HG02884 (cell line): ENCODE measurements at regions not wholly inside any gene's neighbourhood (a gene's known extent, or its start where the extent isn't known, plus 50 kb on each side); places are given as distances from the start of the nearest gene placed in this dataset.

ENCODE experiments used
- ATAC-seq: cut with Tn5 transposase; IDR thresholded peaks from one replicate; pipeline ENCODE4 v1.9.1; 2021; ENCODE audit warnings: mild to moderate bottlenecking, moderate library complexity; ENCODE audit not compliant: unreplicated experiment

DNA sequence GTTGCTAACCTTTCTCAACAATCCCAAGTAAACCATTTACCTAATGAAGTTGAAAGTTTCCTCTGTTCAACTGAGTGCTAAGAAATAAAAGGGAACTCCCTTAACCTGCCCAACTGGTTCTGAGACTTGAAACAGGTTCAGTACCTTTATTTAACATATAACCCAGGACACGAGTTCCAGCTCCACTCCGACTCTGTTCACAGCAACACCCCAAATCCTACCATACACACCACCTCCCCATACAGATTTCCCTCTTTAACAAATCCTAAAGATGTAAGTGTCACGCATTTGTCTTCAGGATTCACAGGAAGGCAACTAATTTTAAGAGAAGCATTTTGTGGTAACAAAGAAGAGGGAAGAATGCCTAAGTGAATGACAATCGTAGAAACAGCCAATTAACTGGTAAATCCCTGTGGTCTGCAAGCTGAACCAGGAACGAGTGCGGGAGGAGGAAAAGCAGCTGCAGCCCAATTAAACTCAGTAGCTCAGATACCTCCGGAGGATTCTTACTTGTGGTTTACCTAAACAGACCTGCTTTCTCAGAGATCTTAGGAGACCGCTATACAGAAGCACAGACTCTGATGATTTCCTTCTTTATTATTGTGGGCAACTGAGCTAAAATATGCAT is 134.5 kb upstream of the MAGI3 start:
- no peak for ATAC-seq

DNA sequence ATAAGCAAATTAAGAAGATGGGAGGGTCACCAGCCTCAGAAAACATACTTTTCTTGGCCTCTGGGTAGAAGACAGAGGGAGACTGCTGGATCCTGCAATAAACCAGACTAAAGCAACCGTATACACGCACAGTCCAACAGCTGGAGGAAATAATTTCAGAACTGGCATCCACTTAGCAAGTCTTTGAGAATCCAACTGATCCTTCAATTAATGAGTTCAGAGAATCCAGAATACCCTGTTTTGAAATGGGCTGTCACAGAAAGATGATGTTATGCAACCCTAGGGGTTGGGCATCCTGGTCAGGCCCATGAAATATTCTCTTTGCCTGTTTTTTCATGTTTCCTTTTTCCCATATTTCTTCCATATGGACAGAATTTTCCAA is 134.0 kb upstream of the MAGI3 start:
- no peak for ATAC-seq

DNA sequence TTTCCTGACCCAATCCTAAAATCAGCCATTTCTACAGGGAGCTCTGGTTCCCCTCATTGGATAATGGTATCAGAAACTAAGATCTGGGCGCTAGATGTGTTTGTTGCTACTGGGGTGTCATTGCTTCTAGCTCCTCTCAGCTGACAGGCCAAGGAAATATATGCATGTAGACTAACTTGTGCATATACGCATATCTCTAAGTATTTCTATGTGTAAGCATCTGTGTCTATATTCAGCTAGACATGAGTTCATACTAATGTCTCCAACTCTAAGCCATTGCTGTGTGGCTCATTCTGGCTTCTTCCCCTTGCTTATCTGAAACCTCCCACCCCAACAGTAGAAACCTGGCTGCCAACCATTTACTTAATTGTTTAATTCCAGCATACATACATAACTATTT is 130.3 kb upstream of the MAGI3 start:
- no peak for ATAC-seq

DNA sequence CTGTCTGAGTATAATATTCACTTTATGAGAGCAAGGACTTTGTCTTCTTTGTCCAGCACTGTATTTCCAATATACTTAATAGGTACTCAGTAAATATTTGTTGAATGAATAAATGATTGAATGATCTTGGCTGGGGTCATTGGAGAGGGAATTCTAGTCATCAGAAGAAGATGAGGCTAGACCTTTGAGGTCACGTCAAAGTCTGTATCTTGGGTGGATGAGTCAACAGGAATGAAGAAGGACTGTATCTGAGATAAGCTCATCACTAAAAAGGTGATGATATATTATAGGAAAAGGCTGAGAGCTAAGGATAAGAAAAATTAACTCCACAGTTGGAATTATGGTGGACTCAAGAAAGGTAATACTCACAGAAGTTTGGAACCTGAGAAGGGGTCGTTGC is 125.1 kb upstream of the MAGI3 start:
- ATAC-seq = no peak

DNA sequence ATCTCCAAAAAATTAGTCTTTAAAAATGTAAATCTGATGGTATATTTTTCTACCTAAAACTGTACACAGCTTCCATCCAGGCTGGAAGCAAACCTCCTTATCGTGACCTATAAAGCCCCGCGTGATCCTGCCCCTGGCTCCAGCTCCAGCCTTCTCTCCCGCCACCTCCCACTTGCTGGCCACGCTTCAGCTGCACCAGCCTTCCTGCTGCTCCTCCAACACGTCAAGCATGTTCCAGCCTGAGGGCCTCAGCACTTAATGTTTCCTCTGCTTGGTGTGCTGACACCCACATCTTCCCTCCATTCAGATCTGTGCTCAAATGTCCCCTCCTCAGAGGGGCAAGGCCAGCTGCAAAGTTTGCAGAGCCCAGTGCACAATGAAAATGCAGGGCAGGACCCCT is 123.5 kb upstream of the MAGI3 start:
- no peak for ATAC-seq

DNA sequence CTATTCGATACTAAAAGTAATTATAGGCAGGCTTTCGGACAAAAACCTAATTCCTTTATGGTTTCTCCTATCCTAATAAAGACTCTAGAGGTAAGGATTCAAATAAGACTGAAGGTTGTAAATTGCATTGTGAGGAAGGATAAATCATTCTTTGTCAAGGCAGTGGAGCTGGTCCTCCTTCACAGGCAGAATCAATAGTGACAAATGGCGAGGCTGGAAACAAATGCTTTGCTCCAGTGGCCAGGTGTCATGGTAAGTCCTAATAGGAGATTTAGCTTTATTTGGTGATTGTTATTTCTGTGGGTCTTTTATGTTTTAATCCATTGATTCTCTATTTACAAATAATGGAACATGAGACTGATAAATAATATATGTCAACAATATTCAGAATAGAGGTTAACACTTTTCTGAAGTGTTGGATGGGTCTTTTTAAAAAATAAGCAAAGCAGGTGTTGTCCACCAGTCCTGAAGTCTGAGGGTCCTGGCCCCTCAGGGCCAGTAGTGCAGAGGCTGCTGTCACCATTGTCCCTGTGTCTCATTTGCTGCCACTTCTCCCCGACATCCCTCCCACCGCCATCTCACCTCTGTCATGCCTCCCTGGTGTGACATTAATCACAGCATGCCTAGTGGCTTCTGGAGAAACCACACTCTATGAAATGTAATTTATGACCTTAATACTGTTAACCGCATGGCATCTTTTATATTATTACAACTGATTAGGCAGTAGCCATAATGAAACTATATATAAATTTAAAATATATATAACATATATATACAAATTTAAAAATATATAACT is 120.9 kb upstream of the MAGI3 start:
- ATAC-seq = no peak

DNA sequence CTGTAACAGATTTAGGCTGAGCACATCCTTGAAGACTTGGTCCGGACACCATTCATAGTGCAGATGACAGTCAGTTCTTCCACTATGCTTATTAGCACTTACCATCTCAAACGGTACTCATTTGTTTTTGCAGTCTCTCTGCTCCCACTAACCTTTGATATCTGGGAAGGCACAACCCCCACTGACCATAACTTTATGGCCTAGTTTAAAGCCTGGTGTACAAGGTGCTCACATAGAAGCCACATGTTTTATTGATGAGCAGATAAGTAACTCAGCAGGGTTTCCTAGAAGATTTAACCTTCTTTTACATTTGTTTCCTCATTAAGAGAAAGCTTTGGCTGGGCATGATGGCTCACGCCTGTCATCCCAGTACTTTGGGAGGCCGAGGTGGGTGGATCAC is 119.3 kb upstream of the MAGI3 start:
- ATAC-seq = no peak

DNA sequence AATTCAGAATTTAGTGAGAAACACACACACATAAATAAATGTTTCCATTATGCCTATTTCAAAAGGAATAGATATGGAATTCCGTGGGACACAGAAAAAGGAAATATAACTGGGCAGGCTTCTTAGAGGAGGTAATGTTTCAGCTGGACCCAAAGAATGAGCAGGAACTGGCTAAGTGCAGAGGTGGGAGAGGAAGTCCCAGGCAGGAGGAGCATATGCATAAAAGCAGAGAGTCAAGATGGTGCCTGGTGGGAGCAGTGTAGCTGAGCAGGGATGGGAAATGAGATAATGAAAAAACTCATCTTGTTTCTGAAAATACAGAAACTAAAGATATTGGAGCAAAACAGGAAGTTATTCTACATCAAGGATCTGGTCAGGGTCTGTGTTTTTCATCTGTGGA is 115.2 kb upstream of the MAGI3 start:
- no peak for ATAC-seq

DNA sequence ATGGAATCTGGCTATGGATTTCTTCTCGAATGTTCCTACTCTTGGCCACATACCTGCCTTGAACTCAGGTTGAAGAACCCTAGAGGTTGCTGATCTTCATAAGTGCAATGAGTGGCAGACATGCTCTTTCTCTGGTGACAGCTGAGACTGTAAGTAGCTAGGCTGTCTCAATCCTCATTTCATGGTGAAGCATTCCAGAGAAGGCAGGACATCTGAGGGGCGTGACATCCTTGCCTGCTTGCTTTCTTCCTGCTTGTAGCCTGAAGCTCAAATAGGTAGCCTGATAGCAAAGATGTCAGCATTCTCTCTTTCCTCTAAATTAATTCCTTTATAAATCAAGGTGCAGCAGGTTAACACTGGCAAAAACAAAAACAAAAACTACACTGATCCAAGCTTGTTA is 114.6 kb upstream of the MAGI3 start:
- no peak for ATAC-seq

DNA sequence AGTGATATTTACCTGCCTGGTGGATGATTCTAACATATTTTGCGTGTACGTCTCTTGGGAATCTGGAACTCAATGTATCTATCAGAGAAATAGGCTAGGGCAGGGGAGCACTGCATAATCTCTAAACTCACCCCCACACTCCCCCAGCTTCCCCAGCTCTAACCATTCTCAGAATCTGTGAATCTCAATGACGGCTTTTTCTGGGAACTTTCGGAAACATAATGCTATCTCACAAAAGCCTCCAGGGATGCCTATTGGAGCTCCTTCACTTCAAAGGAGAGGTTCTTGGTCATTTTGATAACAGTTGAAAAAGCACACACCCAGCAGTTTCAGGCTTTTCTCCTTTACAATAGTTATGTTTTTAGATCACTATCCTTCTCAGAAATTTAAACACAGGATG is 113.8 kb upstream of the MAGI3 start:
- ATAC-seq = no peak

DNA sequence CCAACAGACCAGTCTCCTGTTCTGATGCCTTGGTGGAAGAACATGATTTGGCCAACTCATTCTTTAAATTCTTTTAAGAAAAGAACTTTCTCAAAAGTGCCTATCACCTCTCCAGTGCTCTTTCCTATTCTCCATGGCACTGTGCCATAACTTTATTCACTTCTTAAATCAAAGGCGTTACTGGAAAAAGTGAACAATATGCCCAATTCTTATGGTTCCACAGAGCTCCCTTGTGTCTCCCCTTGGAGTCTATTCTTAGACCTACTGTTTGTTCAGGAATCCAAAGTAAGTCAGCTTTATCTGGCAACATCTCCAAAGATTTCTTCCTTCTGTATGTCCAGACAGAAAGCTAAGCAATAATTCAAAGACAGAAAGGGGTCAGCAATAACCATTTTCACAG is 111.9 kb upstream of the MAGI3 start:
- ATAC-seq = no peak

DNA sequence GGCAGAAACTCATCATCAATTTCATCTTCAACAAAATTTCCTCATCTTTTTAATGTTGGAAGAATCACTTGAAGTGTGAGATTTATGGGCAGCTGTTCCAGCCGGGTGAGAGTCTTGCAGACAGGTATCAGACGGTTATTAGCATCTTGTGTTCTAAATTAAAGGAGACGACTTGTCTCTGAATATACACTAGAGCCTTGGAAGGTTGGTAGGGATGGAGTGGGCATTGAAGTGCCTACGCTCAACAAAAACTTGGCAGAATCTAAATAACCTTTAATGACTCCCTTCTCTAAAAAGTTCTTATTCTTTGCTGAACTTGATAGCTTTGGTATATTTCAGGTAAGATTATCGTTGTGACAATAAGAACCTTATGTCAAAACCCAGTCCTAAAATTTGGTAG is 111.5 kb upstream of the MAGI3 start:
- ATAC-seq = no peak

DNA sequence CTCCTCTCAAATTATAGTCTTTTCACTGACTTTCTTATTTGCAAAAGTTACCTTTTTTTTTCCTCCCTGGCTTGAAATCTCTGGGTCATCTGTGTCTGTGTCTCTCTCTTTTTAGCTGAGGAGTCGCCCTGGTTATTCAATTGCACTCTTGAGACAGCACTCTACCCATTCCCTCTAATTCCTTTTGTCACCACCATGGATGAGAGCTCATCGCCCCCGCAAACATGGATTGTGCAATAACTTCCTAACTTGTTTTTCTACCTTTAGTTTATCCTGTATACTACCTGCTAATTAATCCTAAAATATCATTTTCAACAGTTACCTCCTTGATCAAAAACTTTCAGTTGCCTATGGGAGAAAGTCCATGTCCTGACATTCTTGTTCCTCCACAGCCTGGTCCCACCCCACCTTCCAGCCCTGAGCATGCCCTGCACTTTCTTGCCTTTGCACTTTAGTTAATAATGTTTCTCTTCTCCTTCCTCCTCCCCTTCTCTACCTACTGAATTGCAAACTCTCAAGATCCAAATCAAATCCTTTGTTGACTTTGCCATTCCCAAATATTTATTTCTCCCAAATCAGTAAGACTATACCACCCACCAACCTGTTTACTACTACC is 110.4 kb upstream of the MAGI3 start:
- no peak for ATAC-seq

DNA sequence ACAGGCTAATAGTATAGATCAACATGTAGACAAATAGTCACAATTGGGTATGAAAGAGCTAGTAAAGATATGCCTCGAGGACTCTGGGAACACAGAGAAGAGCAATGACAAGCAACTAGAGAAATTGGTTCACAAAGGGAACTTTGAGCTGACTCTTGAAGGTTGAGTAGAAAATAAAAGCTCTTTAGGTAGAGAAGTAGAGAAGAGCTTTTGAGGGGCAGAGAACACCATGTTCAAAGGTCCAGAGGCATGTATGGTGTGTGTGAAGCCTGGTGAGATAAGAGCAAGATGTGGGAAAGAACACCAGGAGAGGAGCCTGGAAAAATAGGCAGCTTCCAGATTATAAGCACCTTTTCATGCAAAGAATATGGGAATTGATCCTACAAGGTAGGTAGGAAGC is 109.7 kb upstream of the MAGI3 start:
- no peak for ATAC-seq

DNA sequence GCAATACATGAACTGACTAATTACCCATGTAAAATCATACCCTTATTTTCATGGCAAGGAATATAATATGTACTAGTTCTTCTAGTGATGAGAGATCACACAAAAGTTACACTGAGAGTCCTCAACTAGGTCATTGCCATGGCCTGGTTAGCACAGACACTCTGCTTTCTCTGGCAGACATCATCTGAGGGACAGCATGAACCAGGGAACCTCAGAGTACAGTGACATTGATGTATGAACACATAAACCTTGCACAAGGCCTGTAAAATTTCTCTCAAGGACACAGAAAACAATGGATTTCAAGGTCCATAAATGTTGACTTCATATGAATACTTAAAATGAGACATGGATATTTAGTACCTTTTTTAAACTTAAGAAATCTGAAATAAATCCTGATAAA is 108.8 kb upstream of the MAGI3 start:
- ATAC-seq = no peak

DNA sequence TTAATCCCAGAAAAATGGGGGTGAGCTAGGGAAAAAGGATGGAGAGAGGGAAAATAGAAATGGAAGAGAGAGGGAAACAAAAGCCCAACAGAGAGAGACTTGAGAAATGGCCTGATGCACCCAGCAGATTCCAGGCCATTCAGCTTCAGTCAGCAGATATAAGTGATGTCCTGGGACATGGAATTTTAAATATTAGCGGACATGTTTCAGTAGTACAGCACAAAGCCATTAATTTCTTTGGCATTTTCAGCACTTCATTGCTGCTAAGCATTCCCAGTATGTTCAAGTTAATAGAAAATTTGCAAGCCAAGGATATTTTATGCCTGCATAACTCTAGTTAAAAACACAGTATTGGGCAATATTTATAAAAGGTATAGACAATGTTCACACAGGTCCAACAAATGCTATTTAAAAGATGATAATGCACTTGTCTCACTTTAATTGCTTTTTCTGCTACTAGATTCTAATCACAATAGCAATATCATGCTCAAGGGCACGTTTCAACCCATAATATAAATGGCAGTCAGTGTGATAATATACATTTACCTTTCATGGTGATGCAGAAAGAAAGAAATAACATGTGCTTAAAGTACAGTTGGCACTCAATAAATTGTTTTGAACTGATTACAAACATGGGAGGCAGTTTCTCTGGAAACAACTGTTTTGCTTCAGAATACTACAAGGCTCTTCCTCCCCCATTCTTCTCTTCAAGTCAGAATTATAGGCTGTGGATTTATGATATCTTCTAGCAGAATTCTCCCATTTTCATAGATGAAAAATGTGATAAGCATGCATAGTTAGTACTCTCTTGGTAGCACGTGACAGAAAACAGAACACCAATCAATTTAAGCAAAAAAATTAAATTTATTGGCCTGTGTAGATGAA is 108.1 kb upstream of the MAGI3 start:
- no peak for ATAC-seq

DNA sequence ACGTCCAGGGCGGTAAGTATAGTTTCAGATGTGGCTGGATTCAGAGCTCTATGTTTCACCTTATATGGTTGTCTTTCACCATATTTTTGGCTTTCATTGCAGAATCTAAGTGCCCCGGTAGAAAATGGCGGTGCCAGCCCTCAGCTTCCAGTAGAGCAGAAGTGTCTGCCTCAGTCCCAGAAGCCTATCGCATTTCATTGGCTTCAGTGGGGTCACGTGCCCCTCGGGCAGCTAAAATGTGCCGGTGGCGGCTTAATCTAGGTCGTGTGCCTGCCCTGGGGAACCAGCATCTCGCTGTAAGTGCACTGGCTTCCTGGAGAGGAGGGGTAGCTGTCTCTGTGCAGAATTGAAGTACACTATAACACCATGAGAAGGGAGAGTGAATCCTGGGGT is 107.4 kb upstream of the MAGI3 start:
- ATAC-seq = no peak

DNA sequence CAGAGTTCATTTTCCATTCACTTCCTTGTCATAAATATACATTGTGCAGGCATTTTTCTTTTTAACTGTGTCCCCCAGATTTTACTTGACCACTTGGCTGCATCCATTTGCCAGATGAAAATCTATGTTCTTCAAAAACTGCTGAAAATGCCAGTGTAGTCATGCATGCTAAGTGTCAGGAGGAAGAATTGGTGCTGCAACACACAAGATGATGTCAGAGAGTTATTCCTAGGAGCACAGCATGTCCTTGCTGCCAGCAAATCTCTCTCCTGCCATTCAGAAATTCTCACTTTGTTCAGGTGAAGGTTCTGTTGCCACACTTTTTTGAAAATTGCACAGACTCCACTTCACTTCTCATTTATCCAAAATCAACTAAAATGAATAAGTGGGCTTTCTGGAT is 106.4 kb upstream of the MAGI3 start:
- no peak for ATAC-seq

DNA sequence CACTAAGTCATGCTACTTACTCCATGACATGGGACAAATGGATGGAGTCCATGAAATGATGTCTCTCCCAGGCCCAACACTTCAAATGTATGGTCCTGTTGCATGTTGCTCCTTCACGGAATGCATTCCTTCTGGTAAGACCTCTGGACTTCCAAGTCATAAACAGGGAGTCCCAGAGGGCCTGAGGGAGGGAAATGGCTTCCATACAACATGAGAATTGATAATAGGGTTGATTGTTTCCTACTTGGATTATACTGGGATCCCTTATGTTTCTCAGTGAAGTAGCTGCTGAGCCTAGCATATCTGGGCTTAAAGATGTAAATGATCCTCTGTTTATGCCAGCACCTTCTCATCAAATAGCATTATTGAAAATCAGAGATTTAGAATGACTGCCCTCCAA is 104.2 kb upstream of the MAGI3 start:
- ATAC-seq = no peak

DNA sequence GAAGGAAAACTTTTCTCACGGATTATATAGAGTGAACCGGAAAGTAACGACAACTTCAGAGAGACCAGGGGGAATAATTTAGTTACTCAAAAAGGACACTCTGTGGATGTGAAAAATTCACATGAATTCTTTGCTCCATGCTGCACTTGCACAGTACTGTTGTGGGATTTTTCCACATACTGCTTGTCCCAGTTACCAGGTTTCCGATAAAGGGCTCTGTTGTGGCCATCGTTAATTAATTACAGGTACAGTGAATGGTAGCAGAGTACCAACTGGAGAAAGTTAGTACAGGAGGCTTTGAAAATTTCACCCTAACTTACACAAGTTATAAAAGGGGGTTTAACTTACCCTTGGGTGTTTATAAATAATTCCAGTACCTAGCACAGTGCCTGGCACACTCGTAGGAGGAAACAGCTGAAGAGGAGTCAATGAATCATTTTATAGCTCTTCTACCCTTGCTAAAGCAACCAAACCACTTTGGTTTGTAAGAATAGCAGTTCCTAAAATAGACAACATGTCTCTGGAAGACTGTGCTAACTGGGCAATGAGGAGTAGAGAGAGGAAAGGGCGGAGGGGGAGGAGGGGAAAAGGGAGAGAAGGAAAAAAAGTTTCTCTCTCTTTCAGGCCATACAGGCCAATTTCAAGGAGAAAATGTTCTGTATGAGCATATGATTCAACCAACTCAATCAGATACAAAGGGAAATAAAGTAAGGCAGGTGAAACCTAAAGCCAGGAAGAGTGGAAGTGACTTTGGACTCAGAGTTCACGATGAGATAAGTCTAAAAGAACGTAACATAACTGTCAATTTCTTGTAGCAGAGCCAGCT is 98.3 kb upstream of the MAGI3 start:
- ATAC-seq = no peak
